ENCODE measurements at regions not wholly inside any gene's neighbourhood (a gene's known extent, or its start where the extent isn't known, plus 50 kb on each side); places are given as distances from the start of the nearest gene placed in this dataset.

GRCh38 chr11:121953122-121953521 is 162.9 kb downstream of the BLID start:
- no peaks in the 10 kb centered on the region for H3K9me3 Mint-ChIP-seq
- H3K27ac Mint-ChIP-seq = no peak overlapping the region
- no peaks in the 10 kb centered on the region for H3K4me1 ChIP-seq (ENCODE audit: insufficient read depth, low read length)
- no peaks in the 10 kb centered on the region for H3K79me2 ChIP-seq (ENCODE audit: insufficient read depth, low read length)
- H3K27ac ChIP-seq (ENCODE audit: insufficient read length, low read depth, low read length) = no peak overlapping the region
- no peak overlapping the region for H3K4ac ChIP-seq (ENCODE audit: low read depth, low read length)
- H4K5ac ChIP-seq (ENCODE audit: insufficient read length, low read depth, low read length) = no peak overlapping the region
- H3K27me3 Mint-ChIP-seq (ENCODE audit: low read depth) = peaks cover 8% of the 10 kb centered on the region
- no peak overlapping the region for H4K8ac ChIP-seq (replicated peaks; ENCODE audit: insufficient read length, low read depth, low read length)
- no CpG with 5 or more reads among the region's 2 CpGs for WGBS (ENCODE audit: extremely low coverage, insufficient read length, low lambda C conversion rate)
- H2BK5ac ChIP-seq (ENCODE audit: insufficient read length, low read length) = no peak overlapping the region
- no peak overlapping the region for H4K91ac ChIP-seq (ENCODE audit: insufficient read length, low read depth, low read length)
- no peak overlapping the region for H2AK5ac ChIP-seq (ENCODE audit: insufficient read length, low read length)
- no peak overlapping the region for H3K14ac ChIP-seq (ENCODE audit: insufficient read depth, low read length)
- TF ChIP-seq CTCF (conservative IDR thresholded peaks at IDR 0.05) = no peak
- H2BK20ac ChIP-seq (ENCODE audit: low read depth, low read length, poor library complexity, severe bottlenecking) = no peak overlapping the region
- peaks cover 7 to 8% of the 10 kb centered on the region in 2 experiments; a peak in 2 of 4 replicates for H3K4me1 Mint-ChIP-seq
- H3K27me3 ChIP-seq (ENCODE audit: insufficient read depth, low read length) = no peaks in the 10 kb centered on the region
- no peaks in the 10 kb centered on the region for H3K79me1 ChIP-seq (ENCODE audit: insufficient read depth, low read depth, low read length, poor library complexity, severe bottlenecking)
- H2AFZ ChIP-seq (ENCODE audit: low read length) = no peak overlapping the region
- no peak overlapping the region for H3K9ac ChIP-seq (ENCODE audit: extremely low read depth, insufficient read length, low read length)
- H2BK120ac ChIP-seq (ENCODE audit: low read depth, low read length, poor library complexity, severe bottlenecking) = no peak overlapping the region
- H4K20me1 ChIP-seq (ENCODE audit: control insufficient read depth, insufficient read depth, insufficient read length) = no peaks in the 10 kb centered on the region
- no peak overlapping the region for H3K4me3 Mint-ChIP-seq
- no peak overlapping the region for H3K4me2 ChIP-seq (ENCODE audit: insufficient read depth, insufficient read length, low read length)
- DNase-seq = no peak
- no peaks in the 10 kb centered on the region for H3K23me2 ChIP-seq (ENCODE audit: insufficient read length, low read depth, low read length, poor library complexity, severe bottlenecking)
- no peak overlapping the region for H3T11ph ChIP-seq (ENCODE audit: low read length)
- no peak overlapping the region for H2BK12ac ChIP-seq (ENCODE audit: insufficient read length, low read depth, low read length)
- H3K36me3 Mint-ChIP-seq (ENCODE audit: insufficient read depth in 1 of 3, low read depth in 3 of 3) = no peaks in the 10 kb centered on the region
- H2BK15ac ChIP-seq (ENCODE audit: low read depth, low read length) = no peak overlapping the region
- no peaks in the 10 kb centered on the region for H3K9me3 ChIP-seq (ENCODE audit: control insufficient read depth, low read depth, low read length)
- H3K23ac ChIP-seq (ENCODE audit: insufficient read length, low read depth, low read length) = no peak overlapping the region
- no peak overlapping the region for H3K18ac ChIP-seq (ENCODE audit: insufficient read length, low read depth, low read length)
- H3K56ac ChIP-seq (ENCODE audit: insufficient read length, low read depth, low read length) = no peak overlapping the region
